ENCODE measurements at regions not wholly inside any gene's neighbourhood (a gene's known extent, or its start where the extent isn't known, plus 50 kb on each side); places are given as distances from the start of the nearest gene placed in this dataset.

GRCh38 chr13:90256746-90257145, 1090.7 kb upstream of the MIR17HG start:
- TF ChIP-seq POLR2A (IDR thresholded peaks at IDR 0.05) (no peak), CTCF (IDR thresholded peaks at IDR 0.05) (no peak)

Data from esophagus squamous epithelium (tissue), 4 donors.